ENCODE measurements at regions not wholly inside any gene's neighbourhood (a gene's known extent, or its start where the extent isn't known, plus 50 kb on each side); places are given as distances from the start of the nearest gene placed in this dataset.

GRCh38 chr16:26524281-26524680 is 542.4 kb upstream of the C16orf82 start:
- H3K9me3 ChIP-seq, result no peaks in the 10 kb centered on the region
- H3K4me1 ChIP-seq, result no peaks in the 10 kb centered on the region
- H3K27ac ChIP-seq, result no peak overlapping the region
- TF ChIP-seq POLR2AphosphoS5 (IDR thresholded peaks at IDR 0.05) (no peak), EP300 (IDR thresholded peaks at IDR 0.05) (no peak)
- 88 to 93% methylated on average over 6 of the region's 6 CpGs for WGBS, 2 donors
- H3K4me3 ChIP-seq, result no peak overlapping the region
- no peaks in the 10 kb centered on the region for H3K36me3 ChIP-seq
- intact Hi-C loops (cut with DNase I), result no loop called here
- no peak for DNase-seq
- no peaks in the 10 kb centered on the region for H3K27me3 ChIP-seq

GRCh38 chr16:26524846-26525245 is 541.9 kb upstream of the C16orf82 start:
- WGBS, 2 donors, result 77 to 83% methylated on average over 3 of the region's 3 CpGs
- Histone ChIP-seq H3K4me1 (no peaks in the 10 kb centered on the region), H3K9me3 (no peaks in the 10 kb centered on the region), H3K4me3 (no peak overlapping the region), H3K27ac (no peak overlapping the region), H3K36me3 (no peaks in the 10 kb centered on the region), H3K27me3 (no peaks in the 10 kb centered on the region)
- TF ChIP-seq POLR2AphosphoS5 (IDR thresholded peaks at IDR 0.05) (no peak), EP300 (IDR thresholded peaks at IDR 0.05) (no peak), POLR2A (IDR thresholded peaks at IDR 0.05) (no peak)
- TF ChIP-seq, protein P1, sequence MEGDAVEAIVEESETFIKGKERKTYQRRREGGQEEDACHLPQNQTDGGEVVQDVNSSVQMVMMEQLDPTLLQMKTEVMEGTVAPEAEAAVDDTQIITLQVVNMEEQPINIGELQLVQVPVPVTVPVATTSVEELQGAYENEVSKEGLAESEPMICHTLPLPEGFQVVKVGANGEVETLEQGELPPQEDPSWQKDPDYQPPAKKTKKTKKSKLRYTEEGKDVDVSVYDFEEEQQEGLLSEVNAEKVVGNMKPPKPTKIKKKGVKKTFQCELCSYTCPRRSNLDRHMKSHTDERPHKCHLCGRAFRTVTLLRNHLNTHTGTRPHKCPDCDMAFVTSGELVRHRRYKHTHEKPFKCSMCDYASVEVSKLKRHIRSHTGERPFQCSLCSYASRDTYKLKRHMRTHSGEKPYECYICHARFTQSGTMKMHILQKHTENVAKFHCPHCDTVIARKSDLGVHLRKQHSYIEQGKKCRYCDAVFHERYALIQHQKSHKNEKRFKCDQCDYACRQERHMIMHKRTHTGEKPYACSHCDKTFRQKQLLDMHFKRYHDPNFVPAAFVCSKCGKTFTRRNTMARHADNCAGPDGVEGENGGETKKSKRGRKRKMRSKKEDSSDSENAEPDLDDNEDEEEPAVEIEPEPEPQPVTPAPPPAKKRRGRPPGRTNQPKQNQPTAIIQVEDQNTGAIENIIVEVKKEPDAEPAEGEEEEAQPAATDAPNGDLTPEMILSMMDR (IDR thresholded peaks at IDR 0.05), result no peak
- no peak for DNase-seq
- intact Hi-C loops (cut with DNase I), result no loop called here

GRCh38 chr16:26525856-26526255 is 540.9 kb upstream of the C16orf82 start:
- Histone ChIP-seq H3K9me3 (no peaks in the 10 kb centered on the region), H3K36me3 (no peaks in the 10 kb centered on the region), H3K4me3 (no peak overlapping the region), H3K27ac (no peak overlapping the region), H3K4me1 (no peaks in the 10 kb centered on the region), H3K27me3 (no peaks in the 10 kb centered on the region)
- intact Hi-C loops (cut with DNase I), result no loop called here
- TF ChIP-seq EP300 (IDR thresholded peaks at IDR 0.05) (no peak), POLR2A (IDR thresholded peaks at IDR 0.05) (no peak), POLR2AphosphoS5 (IDR thresholded peaks at IDR 0.05) (no peak)
- TF ChIP-seq, protein P1 (IDR thresholded peaks at IDR 0.05), result no peak
- no peak for DNase-seq

DNA sequence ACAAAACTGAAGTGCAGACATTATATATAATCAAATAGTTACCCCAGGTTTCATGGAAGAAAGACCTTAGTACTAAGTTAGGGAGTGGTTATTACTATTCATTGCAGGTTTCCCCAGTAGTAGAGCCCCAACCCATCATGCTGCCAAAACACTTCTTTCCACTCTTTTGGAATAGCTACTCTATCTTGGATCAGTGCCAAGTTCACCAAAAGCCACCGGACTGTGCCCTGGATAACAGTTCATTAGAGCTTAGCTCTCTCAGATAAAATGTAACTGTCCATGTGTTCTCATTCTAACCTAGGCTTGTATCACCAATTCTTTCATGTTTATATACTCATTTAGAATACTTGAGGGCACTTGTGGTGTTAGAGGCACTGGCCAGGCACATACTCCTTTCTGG is 540.1 kb upstream of the C16orf82 start:
- TF ChIP-seq, protein P1 (IDR thresholded peaks at IDR 0.05), result no peak
- TF ChIP-seq POLR2A (IDR thresholded peaks at IDR 0.05), result no peak
- TF ChIP-seq EP300 (IDR thresholded peaks at IDR 0.05), result no peak
- TF ChIP-seq POLR2AphosphoS5 (IDR thresholded peaks at IDR 0.05), result no peak
- Histone ChIP-seq H3K36me3 (no peaks in the 10 kb centered on the region), H3K27ac (no peak overlapping the region), H3K9me3 (no peaks in the 10 kb centered on the region), H3K27me3 (no peaks in the 10 kb centered on the region), H3K4me3 (no peak overlapping the region), H3K4me1 (no peaks in the 10 kb centered on the region)
- DNase-seq, result no peak
- WGBS, 2 donors, result 78 to 79% methylated on average over 1 of the region's 1 CpG
- intact Hi-C loops (cut with DNase I), result no loop called here

- DNase-seq, result no peak
- no peak for TF ChIP-seq POLR2A (IDR thresholded peaks at IDR 0.05)
- no peak for TF ChIP-seq POLR2AphosphoS5 (IDR thresholded peaks at IDR 0.05)
- no peak for TF ChIP-seq EP300 (IDR thresholded peaks at IDR 0.05)
- TF ChIP-seq, protein P1 (IDR thresholded peaks at IDR 0.05), result no peak
- H3K4me1 ChIP-seq, result no peaks in the 10 kb centered on the region
- H3K27ac ChIP-seq, result no peak overlapping the region
- intact Hi-C loops (cut with DNase I), result no loop called here
- H3K4me3 ChIP-seq, result no peak overlapping the region
- H3K27me3 ChIP-seq, result no peaks in the 10 kb centered on the region
- H3K9me3 ChIP-seq, result no peaks in the 10 kb centered on the region
- no peaks in the 10 kb centered on the region for H3K36me3 ChIP-seq
- 58 to 65% methylated on average over 6 of the region's 6 CpGs for WGBS, 2 donors
Measured at GRCh38 chr16:26530584-26531289, 536.0 kb upstream of the C16orf82 start.
